Skeletal muscle tissue (tissue), 3 donors: ENCODE measurements at regions not wholly inside any gene's neighbourhood (a gene's known extent, or its start where the extent isn't known, plus 50 kb on each side); places are given as distances from the start of the nearest gene placed in this dataset.

Source experiments
- H3K27ac ChIP-seq: one replicate; pipeline ENCODE4 v1.7.0; 2013; ENCODE audit warnings: mild to moderate bottlenecking, low read depth, low read length, inconsistent platforms
- H3K27me3 ChIP-seq, 3 donors: one replicate each; pipeline ENCODE4 v1.7.0; 2013; ENCODE audit warnings: low read length in 3 of 3; ENCODE audit not compliant: control insufficient read depth in 3 of 3, insufficient read depth in 3 of 3
- H3K36me3 ChIP-seq, 3 donors: one replicate each; pipeline ENCODE4 v1.7.0; 2013; ENCODE audit warnings: low read length in 3 of 3; ENCODE audit not compliant: control insufficient read depth in 3 of 3, insufficient read depth in 3 of 3
- H3K4me1 ChIP-seq, 3 donors: one replicate each; pipeline ENCODE4 v1.7.0; 2013; ENCODE audit warnings: low read length in 3 of 3, mild to moderate bottlenecking in 3 of 3; ENCODE audit not compliant: control insufficient read depth in 3 of 3, insufficient read depth in 3 of 3
- H3K4me3 ChIP-seq, 3 donors: one replicate each; pipeline ENCODE4 v1.7.0; 2013; ENCODE audit warnings: low read length in 3 of 3
- H3K9ac ChIP-seq, 3 donors: one replicate each; pipeline ENCODE4 v1.7.0; 2013; ENCODE audit warnings: low read length in 3 of 3, mild to moderate bottlenecking in 3 of 3, moderate library complexity in 2 of 3, low read depth in 1 of 3
- H3K9me3 ChIP-seq, 3 donors: one replicate each; pipeline ENCODE4 v1.7.0; 2013; ENCODE audit warnings: low read length in 3 of 3; ENCODE audit not compliant: control insufficient read depth in 3 of 3
- donor health status: Osteomylitis.

DNA sequence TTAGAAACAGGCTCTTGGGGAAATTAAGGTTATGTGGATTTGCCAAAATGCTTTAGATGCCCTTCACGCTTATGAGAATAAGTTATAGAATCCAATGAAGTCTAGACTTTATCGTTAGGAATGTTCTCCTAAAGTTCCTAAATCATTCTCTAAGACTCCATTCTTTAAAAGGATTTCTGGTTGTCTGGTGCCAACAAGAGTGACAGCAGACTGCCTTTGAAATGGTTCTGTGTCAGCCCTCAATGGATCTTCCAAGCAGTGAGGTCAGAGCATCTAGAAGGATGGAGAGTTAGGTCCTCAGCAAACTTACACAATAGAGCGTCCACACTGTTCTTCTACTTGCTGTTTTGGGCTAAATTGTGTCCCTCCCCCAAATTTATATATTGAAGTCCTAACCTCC lies 473.3 kb downstream of the GATA3 start:
- Histone ChIP-seq H3K4me1 (no peaks in the 10 kb centered on the region), H3K27me3 (no peaks in the 10 kb centered on the region), H3K4me3 (no peak overlapping the region), H3K36me3 (no peaks in the 10 kb centered on the region), H3K27ac (no peak overlapping the region), H3K9me3 (no peaks in the 10 kb centered on the region), H3K9ac (no peak overlapping the region)

DNA sequence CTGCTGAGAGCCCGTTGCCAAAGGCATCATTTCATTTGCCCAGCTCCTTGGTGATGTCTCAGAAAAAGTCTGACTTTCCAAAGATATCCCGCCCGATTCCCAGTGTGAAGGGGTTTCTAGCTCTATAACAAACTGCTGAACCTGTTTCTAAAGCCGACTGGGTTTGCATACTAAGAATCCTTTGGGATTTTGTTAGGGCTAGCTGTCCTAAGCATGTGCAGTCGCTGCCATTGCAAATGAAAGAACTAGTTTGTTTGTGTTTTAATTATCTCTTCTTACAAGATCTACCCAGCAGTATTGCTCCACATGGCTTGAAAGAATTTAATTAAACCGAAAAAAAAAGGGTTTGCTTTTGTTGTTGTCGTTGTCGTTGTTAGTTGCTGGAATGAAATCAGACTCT lies 476.6 kb downstream of the GATA3 start:
- Histone ChIP-seq H3K27me3 (no peaks in the 10 kb centered on the region), H3K9me3 (no peaks in the 10 kb centered on the region), H3K36me3 (no peaks in the 10 kb centered on the region), H3K9ac (no peak overlapping the region), H3K4me3 (no peak overlapping the region), H3K4me1 (no peaks in the 10 kb centered on the region), H3K27ac (no peak overlapping the region)

DNA sequence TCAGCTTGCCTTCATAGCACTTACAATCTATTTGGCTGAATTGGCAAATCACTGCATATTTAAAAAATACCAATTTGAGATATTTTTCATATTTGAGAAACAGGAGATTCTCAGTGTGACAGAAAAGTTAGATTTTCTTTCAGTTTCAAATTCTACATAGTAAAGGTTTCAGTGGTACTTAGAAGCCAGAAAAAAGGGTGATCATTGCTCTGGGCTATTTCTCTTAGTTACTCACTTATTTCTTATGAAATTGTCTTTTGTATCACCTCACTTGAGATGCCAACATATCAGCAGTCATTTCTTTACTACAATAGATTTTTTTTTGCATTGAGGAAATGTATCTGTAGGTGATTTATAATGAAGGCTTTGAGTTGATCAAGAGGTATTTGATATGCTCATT lies 478.2 kb downstream of the GATA3 start:
- H3K9ac ChIP-seq = no peak overlapping the region
- H3K4me1 ChIP-seq = no peaks in the 10 kb centered on the region
- H3K9me3 ChIP-seq = no peaks in the 10 kb centered on the region
- H3K4me3 ChIP-seq = no peak overlapping the region
- no peak overlapping the region for H3K27ac ChIP-seq
- H3K36me3 ChIP-seq = no peaks in the 10 kb centered on the region
- H3K27me3 ChIP-seq = no peaks in the 10 kb centered on the region

DNA sequence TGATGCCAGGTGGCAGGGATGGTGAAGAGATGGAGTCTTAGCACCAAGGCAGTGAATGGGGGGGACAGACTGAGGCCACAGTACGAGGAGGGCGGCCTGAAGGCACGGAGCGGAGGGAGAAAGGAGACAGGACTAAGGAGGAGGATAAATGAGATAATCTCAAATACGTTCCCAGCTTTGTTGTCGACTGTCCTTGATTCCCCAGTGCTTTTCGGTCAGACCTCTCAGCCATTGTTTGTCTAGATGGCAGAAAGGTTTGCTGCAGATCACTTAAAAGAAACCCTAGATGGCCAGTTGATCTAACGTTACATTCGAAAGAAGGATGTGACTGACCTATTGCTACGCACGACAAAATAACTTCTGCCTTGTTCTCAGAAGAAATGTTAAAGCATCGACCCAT lies 479.0 kb downstream of the GATA3 start:
- no peaks in the 10 kb centered on the region for H3K9me3 ChIP-seq
- no peak overlapping the region for H3K27ac ChIP-seq
- no peak overlapping the region for H3K9ac ChIP-seq
- no peak overlapping the region for H3K4me3 ChIP-seq
- H3K36me3 ChIP-seq = no peaks in the 10 kb centered on the region
- no peaks in the 10 kb centered on the region for H3K4me1 ChIP-seq
- no peaks in the 10 kb centered on the region for H3K27me3 ChIP-seq

DNA sequence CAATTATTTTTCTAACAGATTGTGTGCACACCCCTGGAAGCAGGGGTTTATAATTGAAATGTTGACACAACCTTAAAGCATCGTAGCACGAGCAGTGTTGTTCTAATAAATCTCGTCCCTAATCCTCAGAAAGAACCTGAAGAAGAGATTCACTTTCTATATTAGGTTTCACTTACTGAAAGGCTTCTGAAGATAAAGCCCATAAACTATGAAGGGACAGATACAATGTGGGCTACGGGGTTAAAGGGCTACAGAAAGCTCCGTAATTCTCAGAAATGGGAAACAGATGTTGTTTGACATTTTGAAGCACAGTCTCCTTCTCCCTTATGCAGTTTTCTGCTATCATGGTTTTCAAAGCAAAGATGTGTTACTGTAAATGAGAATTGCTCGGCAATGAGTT lies 479.6 kb downstream of the GATA3 start:
- no peak overlapping the region for H3K27ac ChIP-seq
- H3K27me3 ChIP-seq = no peaks in the 10 kb centered on the region

DNA sequence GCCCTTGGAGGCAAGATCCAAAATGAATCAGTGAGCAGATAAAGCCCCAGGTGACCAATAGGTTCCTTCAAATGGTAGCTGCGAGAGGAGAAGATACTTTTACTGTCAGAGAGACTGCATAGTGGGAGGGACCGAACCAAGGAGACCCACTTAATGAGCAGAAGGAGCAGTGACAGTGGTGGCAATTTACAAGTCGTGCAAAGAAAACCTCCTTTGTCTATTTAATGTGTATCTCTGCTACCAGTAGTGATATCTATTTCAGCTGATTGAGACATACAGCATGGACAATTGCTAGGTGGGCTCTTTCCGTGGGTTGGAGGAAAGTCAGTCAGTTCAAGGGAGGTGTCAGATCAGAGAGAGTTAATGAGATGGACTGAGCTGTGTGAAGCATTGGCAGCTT lies 480.4 kb downstream of the GATA3 start:
- no peaks in the 10 kb centered on the region for H3K36me3 ChIP-seq
- no peaks in the 10 kb centered on the region for H3K27me3 ChIP-seq
- no peaks in the 10 kb centered on the region for H3K4me1 ChIP-seq
- H3K9ac ChIP-seq = no peak overlapping the region
- H3K27ac ChIP-seq = no peak overlapping the region
- no peaks in the 10 kb centered on the region for H3K9me3 ChIP-seq
- no peak overlapping the region for H3K4me3 ChIP-seq

More for the DNA sequence above, 479.6 kb downstream of the GATA3 start:
- no peaks in the 10 kb centered on the region for H3K9me3 ChIP-seq
- no peak overlapping the region for H3K4me3 ChIP-seq
- no peaks in the 10 kb centered on the region for H3K4me1 ChIP-seq
- no peaks in the 10 kb centered on the region for H3K36me3 ChIP-seq
- no peak overlapping the region for H3K9ac ChIP-seq

DNA sequence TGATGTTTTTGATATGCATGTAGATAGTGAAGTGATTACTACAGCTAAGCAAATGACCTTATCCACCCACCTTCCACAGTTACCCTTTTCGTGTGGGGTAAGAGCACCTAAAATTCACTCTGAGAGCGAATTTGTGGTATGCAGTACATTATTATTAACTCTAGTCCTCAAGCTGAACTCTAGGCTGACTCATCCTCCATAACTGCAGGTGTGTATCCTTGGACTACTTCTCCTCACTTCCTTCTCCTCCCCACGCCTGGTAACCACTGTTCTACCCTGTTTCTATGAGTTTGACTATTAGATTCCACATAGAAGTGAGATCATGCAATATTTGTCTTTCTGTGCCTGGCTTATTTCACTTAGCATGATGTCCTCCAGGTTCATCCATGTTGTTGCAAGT lies 484.6 kb downstream of the GATA3 start:
- no peak overlapping the region for H3K9ac ChIP-seq
- no peaks in the 10 kb centered on the region for H3K4me1 ChIP-seq
- H3K27me3 ChIP-seq = no peaks in the 10 kb centered on the region
- H3K9me3 ChIP-seq = no peaks in the 10 kb centered on the region
- H3K4me3 ChIP-seq = no peak overlapping the region
- no peak overlapping the region for H3K27ac ChIP-seq
- no peaks in the 10 kb centered on the region for H3K36me3 ChIP-seq

DNA sequence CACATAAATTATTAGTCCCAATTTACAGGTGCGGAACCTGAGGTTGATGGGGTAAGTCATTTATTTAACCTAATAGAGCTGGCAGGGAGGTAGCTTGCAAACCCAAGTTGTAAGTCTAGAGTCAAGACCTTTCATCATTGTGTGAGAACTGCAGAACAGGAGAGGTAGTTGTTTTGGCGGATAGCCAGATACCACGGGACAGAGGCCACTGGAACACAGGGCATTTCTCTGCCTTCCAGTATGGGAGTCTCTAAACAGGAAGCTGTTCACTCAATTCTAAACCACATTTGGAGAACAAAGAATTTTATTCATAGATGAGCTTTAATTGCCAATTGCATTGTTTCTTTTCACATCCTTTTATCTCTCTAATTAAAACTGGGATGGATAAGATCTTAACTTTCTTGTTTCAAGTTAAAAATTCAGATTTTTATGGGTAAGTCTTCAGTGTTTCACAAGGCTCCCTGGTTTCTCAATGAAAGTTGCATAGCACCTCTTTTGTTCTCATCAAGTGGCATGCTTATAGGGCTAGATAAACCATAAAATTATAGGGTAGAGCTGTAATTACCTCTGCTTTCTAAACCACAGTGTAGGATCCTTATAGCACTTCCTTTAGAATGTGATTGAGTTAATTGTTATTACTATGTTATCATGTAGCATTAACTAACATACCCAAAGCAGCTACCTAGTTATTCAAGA lies 489.0 kb downstream of the GATA3 start:
- Histone ChIP-seq H3K4me1 (no peaks in the 10 kb centered on the region), H3K27ac (no peak overlapping the region), H3K9me3 (peaks cover 0 to 3% (median 0%) of the 10 kb centered on the region in 3 donors), H3K27me3 (no peaks in the 10 kb centered on the region), H3K9ac (no peak overlapping the region), H3K36me3 (no peaks in the 10 kb centered on the region), H3K4me3 (no peak overlapping the region)

DNA sequence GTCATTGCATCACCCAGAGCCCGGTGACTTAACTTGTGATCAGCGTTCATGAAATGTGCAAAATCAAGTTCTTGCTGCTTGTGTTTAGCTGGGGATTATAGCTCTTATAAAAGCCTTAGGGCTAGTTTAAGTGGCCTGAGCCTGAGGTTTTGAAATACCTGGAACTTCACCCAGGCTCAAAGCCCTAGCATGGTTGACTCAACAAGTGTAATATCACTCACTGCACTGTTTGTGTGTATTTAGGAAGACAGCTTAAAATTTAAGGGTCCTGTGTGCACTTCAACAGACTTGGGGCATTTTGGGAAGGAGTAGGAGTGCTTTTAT lies 489.5 kb downstream of the GATA3 start:
- H3K4me1 ChIP-seq = no peaks in the 10 kb centered on the region
- H3K27ac ChIP-seq = no peak overlapping the region
- H3K9ac ChIP-seq = no peak overlapping the region
- H3K9me3 ChIP-seq = peaks cover 0 to 3% (median 0%) of the 10 kb centered on the region in 3 donors
- no peaks in the 10 kb centered on the region for H3K27me3 ChIP-seq
- H3K36me3 ChIP-seq = no peaks in the 10 kb centered on the region
- no peak overlapping the region for H3K4me3 ChIP-seq

DNA sequence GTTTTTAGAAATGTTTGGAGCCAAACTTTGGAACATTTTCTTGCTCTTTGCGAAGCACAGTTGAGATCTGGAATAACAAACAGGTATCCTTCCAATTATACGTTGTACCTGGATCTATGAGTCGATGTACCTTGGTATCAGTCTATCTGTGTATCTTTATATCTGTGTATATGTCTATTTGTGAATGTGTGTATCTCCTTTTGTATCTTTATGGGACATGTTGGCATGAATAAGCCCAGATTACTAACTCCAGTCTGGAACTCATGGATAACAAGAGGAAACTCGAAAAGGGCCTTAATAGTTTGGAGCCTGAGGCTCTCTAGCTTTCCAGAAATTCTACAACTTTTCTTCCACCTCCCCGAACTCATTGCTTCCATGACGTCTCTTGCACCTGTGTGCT lies 490.0 kb downstream of the GATA3 start:
- Histone ChIP-seq H3K4me3 (no peak overlapping the region), H3K27ac (no peak overlapping the region), H3K36me3 (no peaks in the 10 kb centered on the region), H3K27me3 (no peaks in the 10 kb centered on the region), H3K4me1 (no peaks in the 10 kb centered on the region), H3K9me3 (peaks cover 0 to 3% (median 0%) of the 10 kb centered on the region in 3 donors), H3K9ac (no peak overlapping the region)

DNA sequence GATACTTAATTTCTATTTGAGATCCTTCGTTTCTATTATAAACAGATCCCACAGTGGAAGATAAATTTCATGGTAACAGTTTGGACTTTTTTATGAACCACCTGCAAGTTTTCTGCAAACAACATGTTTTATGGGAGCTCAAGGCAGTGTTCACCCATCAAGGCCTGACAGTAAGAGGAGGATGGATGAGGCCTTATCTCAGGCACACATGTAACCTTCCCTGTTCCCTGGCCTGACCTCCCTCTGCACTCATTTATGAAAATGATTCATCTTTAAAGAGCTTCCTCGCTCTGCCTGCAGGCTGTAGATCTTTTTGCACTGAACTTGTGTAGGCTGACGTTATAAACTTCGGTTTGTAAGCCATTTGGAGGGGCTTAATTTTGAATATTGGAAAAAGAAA lies 500.1 kb downstream of the GATA3 start:
- Histone ChIP-seq H3K27ac (no peak overlapping the region), H3K9me3 (no peaks in the 10 kb centered on the region), H3K36me3 (no peaks in the 10 kb centered on the region), H3K4me1 (no peaks in the 10 kb centered on the region), H3K4me3 (no peak overlapping the region), H3K27me3 (no peaks in the 10 kb centered on the region), H3K9ac (no peak overlapping the region)
